GM21381 (cell line): ENCODE measurements at regions not wholly inside any gene's neighbourhood (a gene's known extent, or its start where the extent isn't known, plus 50 kb on each side); places are given as distances from the start of the nearest gene placed in this dataset.

ENCODE experiments used
- ATAC-seq: cut with Tn5 transposase; IDR thresholded peaks from one replicate; pipeline ENCODE4 v1.9.1; 2021; ENCODE audit warnings: mild to moderate bottlenecking, moderate library complexity; ENCODE audit not compliant: unreplicated experiment

DNA sequence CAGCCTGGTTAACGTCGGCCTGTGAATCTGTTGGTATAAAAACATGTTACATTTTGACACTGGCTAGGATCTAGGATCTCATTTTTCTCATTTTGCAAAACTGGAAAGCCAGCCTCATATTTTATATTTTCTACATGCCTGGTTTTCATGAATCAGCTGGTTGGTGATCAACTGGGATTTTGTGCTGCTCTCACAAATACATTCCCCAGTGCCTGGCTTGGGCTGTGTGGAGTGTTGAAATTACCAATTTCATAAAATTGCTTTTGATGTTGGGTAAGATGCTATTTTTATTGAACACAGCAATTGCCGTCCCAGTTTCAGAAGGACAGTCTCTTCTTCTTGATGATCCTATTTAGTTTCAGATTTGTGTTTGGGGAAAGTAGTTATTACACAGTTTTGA is 604.3 kb downstream of the TAFA4 start:
- no peak for ATAC-seq

DNA sequence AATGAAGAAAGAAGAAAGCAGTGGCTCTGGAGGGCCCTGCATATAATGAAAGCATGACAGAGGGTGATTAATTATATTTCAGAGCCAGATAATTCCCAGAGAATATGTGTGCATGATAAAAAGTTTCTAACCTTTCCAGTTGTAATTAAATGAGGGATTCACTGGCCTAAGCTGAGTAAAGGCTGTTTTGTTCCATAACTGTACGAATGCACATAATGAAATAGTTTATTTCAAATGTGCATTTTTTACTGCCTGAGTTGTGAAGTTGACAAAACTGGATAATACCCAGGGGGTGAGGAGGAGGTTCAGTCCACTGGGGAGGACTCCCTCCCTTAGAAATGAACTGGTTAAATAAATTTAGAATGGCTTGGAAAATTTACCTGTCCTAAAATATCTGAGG is 616.4 kb downstream of the TAFA4 start:
- ATAC-seq: no peak

DNA sequence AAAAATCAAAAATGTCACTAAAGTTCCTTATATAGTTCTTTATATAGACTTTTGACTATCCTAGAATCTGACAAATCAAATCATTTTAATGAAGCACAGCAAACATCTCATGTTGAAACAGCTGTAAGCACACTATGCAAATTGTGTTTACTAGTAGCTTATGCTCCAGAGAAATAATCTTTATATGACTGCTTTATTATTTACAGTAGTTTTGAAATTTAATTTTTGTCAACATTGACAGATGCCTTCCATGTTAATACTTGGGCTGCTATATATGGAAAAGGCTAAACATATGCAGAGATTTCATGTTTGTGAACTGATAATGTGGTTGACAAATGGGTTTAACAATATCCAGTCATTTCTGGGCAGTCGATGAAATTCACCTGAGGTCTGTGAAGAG is 616.8 kb downstream of the TAFA4 start:
- no peak for ATAC-seq

DNA sequence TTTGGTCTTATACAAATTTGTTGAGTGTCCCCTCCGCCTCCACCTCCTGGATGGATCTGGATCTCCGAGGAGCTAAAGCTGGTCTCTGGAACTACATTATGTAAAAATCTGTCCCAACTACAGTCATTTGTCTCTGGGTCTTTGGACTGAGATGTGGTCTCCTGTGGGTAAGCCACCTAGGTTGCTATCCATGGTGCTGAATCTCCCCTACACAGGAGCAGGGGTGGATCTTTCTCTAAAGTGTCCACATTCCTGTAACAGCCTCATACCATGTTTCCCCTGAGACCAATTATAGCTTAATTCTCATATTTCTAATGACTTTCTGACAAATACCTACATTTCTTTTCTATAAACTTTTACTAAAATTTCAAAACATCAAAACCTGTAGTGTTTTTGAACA is 625.8 kb downstream of the TAFA4 start:
- ATAC-seq: no peak

DNA sequence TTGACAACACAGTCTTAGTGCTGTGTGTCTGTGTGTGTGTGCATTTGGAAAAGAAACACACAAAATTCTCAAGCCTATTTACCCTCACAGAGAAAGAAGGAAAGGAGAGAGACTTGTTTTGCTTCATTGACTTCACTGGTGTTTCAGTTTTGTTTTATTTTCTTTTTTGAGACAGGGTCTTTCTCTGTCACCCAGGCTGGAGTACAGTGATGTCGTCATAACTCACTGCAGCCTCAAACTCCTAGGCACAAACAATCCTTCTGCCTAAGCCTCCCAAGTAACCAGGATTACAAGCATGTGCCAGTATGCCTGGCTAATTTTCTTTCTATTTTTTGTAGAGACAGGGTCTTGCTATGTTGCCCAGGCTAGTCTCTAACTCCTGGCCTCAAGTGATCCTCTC is 636.9 kb downstream of the TAFA4 start:
- ATAC-seq: no peak

DNA sequence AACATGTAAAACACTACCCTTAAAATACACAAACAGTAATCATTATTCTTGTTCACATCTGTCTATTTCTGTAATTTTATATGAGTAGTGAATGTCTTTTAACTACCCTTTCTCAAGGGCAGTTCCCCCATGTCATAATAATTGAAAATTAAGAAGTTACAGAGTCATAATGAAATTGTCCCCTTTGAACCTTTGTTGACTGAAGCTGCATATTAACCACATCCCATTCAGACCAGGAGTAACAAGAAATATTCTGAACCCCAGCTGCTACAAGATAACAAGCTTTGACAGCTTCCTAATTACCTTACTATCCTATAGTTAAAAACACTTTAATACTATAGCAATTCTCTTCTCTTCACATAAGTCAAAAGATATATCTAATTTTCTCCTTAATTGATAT is 635.9 kb upstream of the SUCLG2 start:
- no peak for ATAC-seq

DNA sequence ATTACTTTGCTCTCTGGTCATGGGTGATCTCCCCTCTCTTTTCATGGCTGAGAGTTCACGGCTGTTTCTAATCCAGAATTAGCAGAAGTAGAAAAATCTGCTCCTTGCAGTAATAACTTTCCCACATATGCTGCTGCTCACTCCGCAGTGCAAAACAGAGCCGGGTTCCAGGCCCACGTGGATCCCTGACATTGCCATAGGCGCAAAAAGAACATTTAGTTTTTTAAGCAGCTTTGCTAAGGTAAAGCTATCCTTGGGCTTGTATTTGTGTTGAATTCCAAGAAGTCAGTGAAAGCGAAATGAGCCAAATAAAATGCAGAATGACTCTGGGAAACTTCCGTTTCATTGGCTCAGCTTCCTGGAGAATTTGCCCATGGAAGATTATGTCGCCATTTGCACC is 633.7 kb upstream of the SUCLG2 start:
- no peak for ATAC-seq

DNA sequence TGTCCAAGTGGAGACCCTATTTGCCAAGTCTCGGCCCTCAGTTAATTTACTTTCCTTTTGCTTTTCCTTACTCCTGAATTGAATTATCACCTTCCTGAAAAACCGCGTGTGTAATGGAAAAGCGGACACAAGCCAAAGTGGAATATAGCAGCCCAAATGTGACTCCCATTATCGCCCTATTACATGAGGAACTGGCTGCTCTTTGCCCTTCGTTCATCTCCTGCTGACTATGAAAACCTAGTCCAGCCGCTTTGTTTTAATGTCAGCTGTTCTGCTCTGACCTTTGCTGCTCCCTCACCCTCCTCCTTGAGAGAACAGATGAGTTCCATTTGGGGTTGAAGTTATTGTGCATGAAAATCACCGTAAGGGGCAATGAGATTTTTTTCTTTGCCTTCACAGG is 632.7 kb upstream of the SUCLG2 start:
- ATAC-seq: no peak

DNA sequence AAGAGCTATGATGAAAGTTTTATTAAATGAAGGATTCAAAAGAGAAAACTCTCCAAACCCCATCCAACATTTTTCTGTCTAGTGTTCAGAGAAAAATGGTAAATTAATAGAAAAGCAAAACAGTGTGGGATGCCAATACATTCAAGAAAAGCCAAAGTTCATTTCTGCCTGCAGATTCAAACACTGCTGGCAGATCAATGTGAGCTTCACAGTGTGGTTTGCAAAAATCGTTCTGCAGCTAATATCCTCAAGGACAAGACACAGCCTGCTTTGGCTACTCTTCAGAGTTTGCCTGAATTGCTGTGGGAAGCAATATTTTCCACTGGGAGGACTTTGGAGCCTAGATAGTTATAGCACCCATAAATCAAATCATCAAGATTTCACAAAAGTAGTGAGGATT is 619.9 kb upstream of the SUCLG2 start:
- no peak for ATAC-seq

DNA sequence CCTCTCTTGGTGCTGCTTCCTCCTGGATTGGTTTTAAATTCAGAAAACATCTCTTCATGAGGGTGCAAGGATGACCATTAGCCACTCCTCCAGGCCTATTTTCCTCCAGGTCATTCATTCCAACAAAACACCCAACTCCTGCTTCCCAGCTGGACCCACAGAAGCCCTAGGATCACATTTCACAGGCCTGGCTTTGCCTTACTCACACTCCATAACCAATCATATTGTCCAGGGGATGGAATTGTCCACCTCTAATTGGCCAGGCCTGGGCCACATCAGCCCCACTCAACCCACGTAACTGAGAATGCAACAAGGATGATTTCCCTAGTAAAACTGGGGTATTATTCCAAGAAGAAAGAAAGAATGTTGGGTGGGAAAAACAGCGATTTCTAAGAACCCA is 616.7 kb upstream of the SUCLG2 start:
- no peak for ATAC-seq

DNA sequence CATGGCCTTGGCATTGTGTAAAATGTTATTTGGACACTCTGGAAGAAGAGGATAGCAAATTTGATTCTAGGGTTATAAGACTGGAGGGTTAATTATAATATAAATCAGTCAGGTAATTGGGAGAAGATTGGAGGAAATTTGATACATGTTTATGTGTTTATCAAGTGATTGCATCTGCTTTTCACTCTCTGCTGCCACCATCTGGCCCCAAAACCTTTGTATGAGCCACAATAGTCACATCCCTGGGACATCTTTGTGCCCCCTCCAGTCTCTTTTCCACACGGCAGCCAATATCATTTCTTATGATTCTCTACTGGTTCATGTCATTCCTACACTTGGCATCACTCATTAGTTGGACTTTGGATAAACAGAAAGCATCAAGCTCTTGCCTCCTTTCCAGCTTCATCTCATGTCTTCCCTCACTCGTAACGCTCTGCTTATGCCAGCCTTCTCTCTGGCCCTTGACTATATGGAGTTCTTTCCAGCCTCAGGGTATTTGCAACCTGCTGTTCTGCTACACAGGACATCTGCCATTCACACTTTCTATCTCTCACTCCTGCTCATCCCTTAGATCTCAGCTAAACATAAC is 602.3 kb upstream of the SUCLG2 start:
- ATAC-seq: no peak

DNA sequence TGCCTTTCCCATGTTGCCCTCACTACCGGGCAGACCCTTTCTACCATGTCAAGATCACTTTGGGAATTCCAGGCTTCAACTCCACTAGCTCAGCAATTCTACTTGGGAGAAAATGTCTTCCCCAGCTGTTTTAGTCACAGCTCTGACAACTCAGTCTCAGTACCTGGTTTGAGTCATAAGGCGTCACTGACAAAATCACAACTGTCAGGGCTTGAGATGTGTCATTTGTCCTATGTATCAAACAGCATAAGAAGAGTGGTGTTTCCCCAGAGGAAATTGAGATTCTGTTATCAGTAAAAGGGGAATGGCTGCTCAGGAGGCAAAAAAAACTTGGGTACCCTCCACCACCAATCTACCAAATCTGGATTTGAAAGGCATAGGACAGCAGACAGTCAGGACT is 594.9 kb upstream of the SUCLG2 start:
- no peak for ATAC-seq

DNA sequence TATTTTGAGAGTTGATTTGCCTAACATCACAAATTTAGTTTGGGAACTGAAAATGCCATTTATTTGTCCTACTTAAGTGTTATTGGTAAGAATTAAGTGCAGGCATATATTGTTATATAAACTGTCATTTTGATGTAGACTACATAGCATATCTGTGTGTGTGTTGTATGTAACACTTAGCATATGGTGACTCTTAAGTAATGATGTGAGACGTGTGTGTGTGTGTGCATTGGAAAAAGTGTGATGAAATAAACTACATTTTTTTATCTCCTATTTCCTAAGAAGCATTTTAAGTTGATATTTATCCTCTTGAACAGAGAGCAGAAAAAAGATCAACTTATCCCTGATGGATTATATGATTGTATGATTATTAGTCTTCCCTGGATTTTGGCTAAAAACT is 588.2 kb upstream of the SUCLG2 start:
- ATAC-seq: no peak

DNA sequence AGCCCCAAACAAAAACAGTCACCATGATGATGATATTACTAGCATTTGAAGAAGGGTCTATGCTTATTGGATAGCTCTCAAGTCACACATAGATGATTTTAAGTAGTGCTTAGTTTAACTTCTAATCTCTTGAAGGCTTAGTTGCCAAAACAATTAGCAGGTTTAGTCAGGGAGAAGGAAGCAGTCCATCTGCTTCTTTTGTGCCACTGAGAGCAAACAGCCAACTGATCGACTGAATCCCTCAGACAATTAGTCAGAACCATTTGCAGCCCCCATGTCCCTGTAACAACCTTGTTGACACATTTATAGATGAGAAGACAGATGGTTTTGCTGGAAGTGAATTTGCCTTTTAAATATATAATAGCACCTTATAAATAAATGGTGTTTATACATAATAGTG is 585.1 kb upstream of the SUCLG2 start:
- ATAC-seq: no peak

DNA sequence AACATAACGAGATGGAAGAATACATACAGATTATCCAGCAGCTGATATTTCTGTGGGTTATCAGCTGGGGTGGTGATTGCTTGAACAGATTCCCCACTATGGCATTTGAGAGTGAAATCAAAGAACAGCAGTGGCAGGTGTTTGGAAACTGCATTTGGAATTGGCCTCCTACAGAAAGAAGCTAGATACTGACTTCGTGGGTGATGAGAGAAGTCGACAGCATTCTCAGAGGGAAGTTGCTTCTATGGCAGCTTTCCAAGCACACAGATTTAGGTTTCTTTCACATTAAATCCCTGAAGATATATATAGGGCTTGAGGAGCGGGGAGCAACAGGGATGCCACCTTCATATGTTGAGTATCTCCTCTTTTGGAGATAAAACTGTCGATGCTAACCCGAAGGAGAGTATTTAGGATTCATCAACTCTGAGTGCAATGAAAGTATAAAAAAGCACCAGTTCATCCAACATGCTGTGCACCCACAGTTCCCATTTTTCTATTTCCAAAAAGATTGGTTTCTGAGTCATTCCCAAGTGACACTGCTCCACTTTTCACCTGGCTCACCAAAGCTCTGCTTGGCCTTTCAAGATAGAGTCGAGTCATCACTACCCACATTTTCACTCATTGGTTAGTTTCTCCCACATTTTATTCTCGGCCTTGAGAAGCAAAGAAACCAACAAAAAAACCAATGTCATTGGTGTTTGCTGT is 579.8 kb upstream of the SUCLG2 start:
- ATAC-seq: no peak

DNA sequence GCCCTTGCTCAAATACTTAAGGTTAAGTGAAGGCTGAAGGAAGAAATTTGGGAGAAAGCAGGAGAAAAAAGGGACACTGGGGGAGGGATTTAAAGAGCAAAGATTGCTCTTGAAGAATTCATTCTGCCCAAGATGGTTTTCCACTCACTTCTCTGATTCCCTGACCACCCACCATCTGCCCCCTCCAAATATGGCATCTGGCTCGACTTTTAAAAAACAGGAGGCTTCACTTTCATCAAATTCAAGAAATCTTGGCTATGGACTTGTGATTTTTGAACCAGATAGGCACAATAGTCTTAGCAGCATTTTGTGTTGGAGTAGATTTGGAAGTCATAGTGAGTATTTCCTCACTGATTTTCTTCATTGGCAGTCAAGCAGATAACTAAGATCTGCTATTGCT is 574.4 kb upstream of the SUCLG2 start:
- ATAC-seq: no peak

DNA sequence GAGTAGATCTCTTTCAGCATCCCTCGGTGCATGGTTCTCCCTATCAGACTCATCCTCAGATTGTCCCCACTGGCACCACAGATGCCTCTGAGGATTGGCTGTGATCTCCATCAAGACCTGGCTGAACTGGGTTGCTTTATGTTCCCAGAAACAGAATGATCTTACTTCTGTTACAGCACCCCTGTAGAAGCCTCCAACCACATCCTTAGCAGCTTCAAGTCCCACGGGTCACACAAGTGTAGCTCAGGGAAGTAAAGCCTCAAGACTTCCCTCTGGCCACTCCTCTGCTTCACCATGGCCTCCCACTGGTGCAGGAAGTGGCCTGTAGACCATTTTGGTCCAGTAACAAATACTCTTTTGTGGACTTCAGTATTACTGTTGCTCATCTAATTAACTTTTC is 566.4 kb upstream of the SUCLG2 start:
- no peak for ATAC-seq

DNA sequence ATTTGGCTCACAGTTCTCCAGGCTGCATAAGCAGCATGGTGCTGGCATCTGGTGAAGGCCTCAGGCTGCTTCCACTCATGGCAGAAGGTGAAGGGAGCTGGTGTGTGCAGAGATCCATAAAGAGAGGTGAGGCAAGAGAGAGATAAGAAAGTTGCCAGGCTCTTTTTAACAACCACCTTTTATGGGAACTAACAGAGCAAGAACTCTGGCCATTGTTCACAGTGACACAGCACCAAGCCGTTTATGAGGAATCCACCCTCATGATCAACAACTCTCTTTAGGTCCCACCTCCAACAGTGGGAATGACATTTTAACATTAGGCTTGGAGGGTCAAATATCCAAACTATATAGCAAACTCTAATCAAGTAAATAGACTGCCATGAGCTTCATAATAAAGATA is 557.2 kb upstream of the SUCLG2 start:
- no peak for ATAC-seq

DNA sequence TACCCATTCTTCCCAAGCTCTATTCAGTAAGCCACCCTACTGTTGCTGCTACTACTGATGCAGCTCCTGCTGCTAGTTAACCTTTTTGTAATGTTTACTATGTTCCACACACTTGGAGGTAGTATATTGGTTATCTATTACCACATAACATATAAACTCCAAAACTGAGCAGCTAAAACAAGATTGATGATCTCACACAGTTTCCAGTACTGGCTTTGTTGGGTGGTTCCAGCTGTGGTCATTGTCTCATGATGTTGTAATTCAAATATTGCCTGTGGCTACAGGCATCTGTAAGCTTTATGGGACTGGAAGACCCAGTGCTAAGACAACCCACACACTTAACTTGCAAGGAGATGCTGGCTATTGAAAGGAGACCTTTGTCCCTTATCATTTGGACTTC is 556.2 kb upstream of the SUCLG2 start:
- ATAC-seq: no peak

DNA sequence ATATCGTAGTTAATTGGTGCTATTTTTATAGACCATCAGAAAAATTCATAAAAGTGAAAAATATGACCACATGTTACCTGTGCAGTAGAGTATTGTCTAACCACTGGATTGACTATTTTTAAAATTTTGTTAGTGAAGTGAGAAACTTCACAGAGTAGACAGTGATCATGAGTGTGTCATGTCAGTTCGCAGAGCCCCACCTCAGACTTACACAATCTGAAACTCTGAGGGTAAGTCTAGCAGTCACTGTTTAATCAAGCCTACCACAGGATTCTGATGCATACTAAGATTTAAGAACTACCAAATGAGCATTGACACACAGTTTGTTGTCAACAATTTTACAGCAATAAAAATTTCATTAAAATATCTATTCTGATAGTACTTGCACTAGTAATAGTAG is 552.9 kb upstream of the SUCLG2 start:
- peak; percentile 71 for ATAC-seq

DNA sequence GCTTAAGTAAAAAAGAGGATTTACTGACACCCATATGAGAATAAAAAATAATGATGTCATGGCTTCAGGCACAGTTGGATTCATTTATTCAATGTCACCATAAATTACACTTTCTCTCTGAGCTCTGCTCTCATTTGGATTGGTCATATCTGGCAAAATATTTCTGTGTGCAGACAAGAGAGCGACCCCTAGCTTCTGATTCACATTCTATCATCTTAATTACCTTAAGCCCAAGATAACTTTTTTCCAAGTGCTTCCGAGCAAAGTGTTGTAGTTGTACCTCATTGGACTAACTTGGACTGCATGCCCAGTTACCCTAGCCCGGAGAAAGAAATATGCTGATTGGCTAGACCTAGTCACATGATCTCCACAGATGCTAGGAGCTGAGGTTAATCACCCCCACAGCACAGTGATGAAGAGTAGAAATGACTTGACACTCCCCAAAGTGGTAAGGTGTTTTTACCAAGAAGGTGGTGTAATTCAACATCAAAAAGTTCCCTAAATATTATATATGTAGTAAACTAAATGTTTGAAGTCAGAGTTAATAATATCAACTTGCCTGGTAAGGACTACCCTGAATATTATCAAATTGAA is 552.2 kb upstream of the SUCLG2 start:
- no peak for ATAC-seq

DNA sequence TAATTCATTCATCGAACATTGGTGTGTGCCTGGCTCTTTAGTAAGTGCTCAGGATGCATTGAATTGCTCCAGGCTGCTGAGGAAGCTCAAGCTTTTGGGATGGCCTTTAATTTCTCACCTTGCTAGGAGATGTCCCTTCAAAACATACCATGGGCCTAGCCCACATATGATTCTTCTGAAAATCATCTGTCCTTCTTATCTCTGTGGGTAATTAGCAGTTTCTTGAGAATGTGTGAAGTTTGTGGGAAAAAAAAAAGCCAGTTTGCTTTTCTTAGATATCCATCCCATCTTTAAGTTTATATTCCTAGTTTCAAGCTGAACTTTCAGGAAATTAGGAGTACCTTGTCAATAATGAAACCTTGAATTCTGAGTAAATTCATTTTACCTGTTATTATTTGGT is 532.3 kb upstream of the SUCLG2 start:
- no peak for ATAC-seq

DNA sequence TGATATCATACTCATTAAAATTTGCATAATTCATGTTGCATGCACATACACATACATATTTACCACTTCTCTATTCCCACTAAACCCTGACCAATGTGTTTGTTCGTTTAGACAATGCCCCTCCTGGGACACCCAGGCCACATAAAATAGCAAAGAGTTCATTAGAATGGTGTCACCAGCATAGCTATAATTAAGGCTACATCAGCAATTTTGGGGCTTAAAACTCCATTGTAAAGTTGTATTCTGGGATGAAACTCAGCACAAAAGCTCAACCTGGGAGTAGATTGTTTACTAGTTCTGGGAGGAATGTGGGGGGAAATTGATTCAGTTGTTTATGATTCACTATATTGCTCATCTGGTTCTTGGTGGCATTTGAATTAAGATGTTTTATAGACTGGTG is 522.2 kb upstream of the SUCLG2 start:
- ATAC-seq: no peak
